GDM1 (cell line): ENCODE measurements at regions not wholly inside any gene's neighbourhood (a gene's known extent, or its start where the extent isn't known, plus 50 kb on each side); places are given as distances from the start of the nearest gene placed in this dataset.
"Not testable (repeated sequence)": the region's sequence is repeated elsewhere in the genome, so short reads cannot be mapped to it uniquely, and the experiment has no call there.

Experiments used
- DNase-seq: peaks from one replicate; lab custom pipeline; 2025; lab: John Stamatoyannopoulos, UW

GRCh38 chr13:73166204-73166603, 107.4 kb downstream of the KLF5 start:
- DNase-seq = no peak

GRCh38 chr13:73162912-73163911, 104.4 kb downstream of the KLF5 start:
- DNase-seq = no peak

GRCh38 chr13:73160371-73161031, 101.7 kb downstream of the KLF5 start:
- not testable (repeated sequence) for DNase-seq

GRCh38 chr13:73158851-73159250, 100.0 kb downstream of the KLF5 start:
- DNase-seq = no peak

GRCh38 chr13:73157031-73157430, 98.2 kb downstream of the KLF5 start:
- DNase-seq = no peak

GRCh38 chr13:73146707-73147106, 87.9 kb downstream of the KLF5 start:
- DNase-seq = no peak

- no peak for DNase-seq
Observed at GRCh38 chr13:73142071-73142470, 83.3 kb downstream of the KLF5 start.

GRCh38 chr13:73141292-73141771, 82.5 kb downstream of the KLF5 start:
- no peak for DNase-seq

- DNase-seq = no peak
Observed at GRCh38 chr13:73140801-73141200, 82.0 kb downstream of the KLF5 start.

- DNase-seq = no peak
Observed at GRCh38 chr13:73138638-73139491, 80.1 kb downstream of the KLF5 start.

GRCh38 chr13:73138276-73138637, 79.5 kb downstream of the KLF5 start:
- DNase-seq = no peak

GRCh38 chr13:73136776-73137175, 78.0 kb downstream of the KLF5 start:
- no peak for DNase-seq

GRCh38 chr13:73133531-73133930, 74.7 kb downstream of the KLF5 start:
- DNase-seq = no peak

GRCh38 chr13:73131247-73131646, 72.4 kb downstream of the KLF5 start:
- DNase-seq = no peak

- no peak for DNase-seq
Observed at GRCh38 chr13:73129023-73129422, 70.2 kb downstream of the KLF5 start.
